ENCODE measurements at regions not wholly inside any gene's neighbourhood (a gene's known extent, or its start where the extent isn't known, plus 50 kb on each side); places are given as distances from the start of the nearest gene placed in this dataset.

GRCh38 chr3:174700736-174701135 is 158.4 kb upstream of the NAALADL2 start:
- TF ChIP-seq CTCF (IDR thresholded peaks at IDR 0.05) = no peak

GRCh38 chr3:174710612-174711011 is 148.5 kb upstream of the NAALADL2 start:
- intact Hi-C loops (cut with DNase I; ENCODE audit: low total_unique reads) = no loop called here
- H3K4me1 ChIP-seq = no peaks in the 10 kb centered on the region
- DNase-seq = no peak
- H3K27me3 ChIP-seq = no peaks in the 10 kb centered on the region
- TF ChIP-seq POLR2A (IDR thresholded peaks at IDR 0.05) = no peak
- no peak for TF ChIP-seq CTCF (IDR thresholded peaks at IDR 0.05)
- 78 to 83% methylated on average over 2 of the region's 2 CpGs for WGBS, 2 donors
- H3K9me3 ChIP-seq = no peaks in the 10 kb centered on the region
- no peaks in the 10 kb centered on the region for H3K36me3 ChIP-seq (ENCODE audit: low read depth, missing control alignments)
- no peak overlapping the region for H3K27ac ChIP-seq
- H3K4me3 ChIP-seq = no peak overlapping the region

More at GRCh38 chr3:174700736-174701135, 158.4 kb upstream of the NAALADL2 start:
- DNase-seq = no peak
- Histone ChIP-seq H3K36me3 (ENCODE audit: low read depth, missing control alignments) (no peaks in the 10 kb centered on the region), H3K27me3 (no peaks in the 10 kb centered on the region), H3K4me1 (no peaks in the 10 kb centered on the region), H3K27ac (no peak overlapping the region), H3K9me3 (no peaks in the 10 kb centered on the region), H3K4me3 (no peak overlapping the region)
- intact Hi-C loops (cut with DNase I; ENCODE audit: low total_unique reads) = no loop called here

GRCh38 chr3:174715386-174715785 is 143.7 kb upstream of the NAALADL2 start:
- Histone ChIP-seq H3K27ac (no peak overlapping the region), H3K9me3 (no peaks in the 10 kb centered on the region), H3K36me3 (ENCODE audit: low read depth, missing control alignments) (no peaks in the 10 kb centered on the region), H3K4me1 (no peaks in the 10 kb centered on the region), H3K4me3 (no peak overlapping the region), H3K27me3 (no peaks in the 10 kb centered on the region)
- no peak for TF ChIP-seq POLR2A (IDR thresholded peaks at IDR 0.05)
- TF ChIP-seq CTCF (IDR thresholded peaks at IDR 0.05) = no peak
- no peak for DNase-seq
- intact Hi-C loops (cut with DNase I; ENCODE audit: low total_unique reads) = no loop called here

DNA sequence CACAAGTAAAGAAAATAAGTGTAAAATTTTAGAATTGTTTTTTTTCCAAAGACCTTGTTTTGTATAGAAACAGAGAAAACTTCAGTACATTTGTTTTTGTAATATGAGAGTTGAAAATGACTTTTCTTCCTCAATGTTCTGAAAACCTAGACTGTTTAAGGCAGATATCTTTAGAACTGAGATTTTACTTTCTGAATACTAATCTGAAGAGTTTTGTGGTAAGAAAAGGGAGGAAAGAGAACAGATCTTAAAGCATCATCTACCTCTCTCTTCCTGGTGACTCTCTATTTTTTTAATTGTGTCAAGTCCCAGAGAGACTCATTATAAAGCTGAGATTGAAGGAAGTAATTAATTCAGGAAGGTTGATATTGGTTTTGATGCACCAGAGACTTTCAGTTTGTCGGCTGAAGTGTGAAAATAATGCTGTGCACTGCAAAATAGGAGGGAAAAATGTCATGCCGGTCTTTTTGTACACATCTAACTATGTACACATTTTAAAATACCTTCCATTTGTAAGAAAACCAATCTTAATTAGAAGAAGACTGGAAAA is 142.1 kb upstream of the NAALADL2 start:
- Histone ChIP-seq H3K27ac (no peak overlapping the region), H3K4me3 (no peak overlapping the region), H3K4me1 (no peaks in the 10 kb centered on the region), H3K36me3 (ENCODE audit: low read depth, missing control alignments) (no peaks in the 10 kb centered on the region), H3K9me3 (no peaks in the 10 kb centered on the region), H3K27me3 (no peaks in the 10 kb centered on the region)
- WGBS, 2 donors = 88 to 89% methylated on average over 2 of the region's 2 CpGs
- TF ChIP-seq CTCF (IDR thresholded peaks at IDR 0.05) (no peak), POLR2A (IDR thresholded peaks at IDR 0.05) (no peak)
- no peak for DNase-seq
- intact Hi-C loops (cut with DNase I; ENCODE audit: low total_unique reads) = no loop called here

DNA sequence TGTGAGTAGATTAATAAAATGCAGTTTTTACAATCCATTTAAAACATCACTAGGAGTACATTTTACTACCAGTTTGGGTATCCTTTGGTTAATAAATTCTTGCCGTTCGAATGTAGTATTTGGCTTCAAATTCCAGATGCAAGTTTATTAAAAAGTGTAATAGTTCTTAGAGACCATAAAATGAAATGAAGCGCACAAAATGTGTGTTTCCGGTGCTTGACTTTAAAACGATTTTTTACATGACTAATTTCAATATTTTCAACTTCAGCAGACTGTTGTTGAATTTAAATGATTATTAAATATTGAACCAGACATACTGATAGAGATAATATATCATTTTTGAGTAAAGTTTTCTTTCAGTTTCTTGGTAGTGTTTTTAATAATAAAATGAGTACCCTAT is 138.4 kb upstream of the NAALADL2 start:
- TF ChIP-seq POLR2A (IDR thresholded peaks at IDR 0.05) = no peak
- no peak for TF ChIP-seq CTCF (IDR thresholded peaks at IDR 0.05)
- DNase-seq = no peak
- H3K27me3 ChIP-seq = no peaks in the 10 kb centered on the region
- 75 to 77% methylated on average over 5 of the region's 5 CpGs for whole genome bisulfite sequencing, 2 donors
- H3K4me3 ChIP-seq = no peak overlapping the region
- H3K9me3 ChIP-seq = no peaks in the 10 kb centered on the region
- intact Hi-C loops (cut with DNase I; ENCODE audit: low total_unique reads) = no loop called here
- no peaks in the 10 kb centered on the region for H3K36me3 ChIP-seq (ENCODE audit: low read depth, missing control alignments)
- no peaks in the 10 kb centered on the region for H3K4me1 ChIP-seq
- no peak overlapping the region for H3K27ac ChIP-seq
